Neural cell (in vitro differentiated cells): ENCODE measurements at regions not wholly inside any gene's neighbourhood (a gene's known extent, or its start where the extent isn't known, plus 50 kb on each side); places are given as distances from the start of the nearest gene placed in this dataset.

Experiments
- H2AFZ ChIP-seq: fragments of 200-600, 300-800 bp; sonication (generic), shearing (Covaris generic); 2 replicates; pipeline ENCODE4 v1.6.0; 2014; ENCODE audit warnings: low read depth, mild to moderate bottlenecking, antibody characterized with exemption, low read length, moderate library complexity
- H3F3A ChIP-seq: fragments of 200-600 bp; shearing (Covaris generic); 2 replicates; pipeline ENCODE4 v1.6.1; 2016; ENCODE audit warnings: mild to moderate bottlenecking, moderate library complexity, mixed read lengths, antibody characterized with exemption, low read length; ENCODE audit not compliant: insufficient read depth, poor library complexity, severe bottlenecking
- H3K27ac ChIP-seq: fragments of 200-600, 300-800 bp; sonication (generic), shearing (Covaris generic); 2 replicates; pipeline ENCODE4 v1.5.1; 2014; ENCODE audit warnings: mild to moderate bottlenecking, low read length, moderate library complexity
- H3K27me3 ChIP-seq: fragments of 300-800, 200-600 bp; sonication (generic), shearing (Covaris generic); 2 replicates; pipeline ENCODE4 v1.6.0; 2014; ENCODE audit warnings: mild to moderate bottlenecking, low read depth, low read length, moderate library complexity; ENCODE audit not compliant: insufficient read depth
- H3K36me3 ChIP-seq: fragments of 300-800, 200-600 bp; sonication (generic), shearing (Covaris generic); 2 replicates; pipeline ENCODE4 v1.5.1; 2014; ENCODE audit warnings: mild to moderate bottlenecking, antibody characterized with exemption, low read length, moderate library complexity; ENCODE audit not compliant: insufficient read depth
- H3K4me2 ChIP-seq: fragments of 300-800, 200-600 bp; sonication (generic), shearing (Covaris generic); 2 replicates; pipeline ENCODE4 v1.6.0; 2014; ENCODE audit warnings: mild to moderate bottlenecking, low read length
- H3K4me3 ChIP-seq: fragments of 300-800, 200-600 bp; sonication (generic), shearing (Covaris generic); 2 replicates; pipeline ENCODE4 v1.5.1; 2014; ENCODE audit warnings: mild to moderate bottlenecking, low read length, moderate library complexity
- H3K79me2 ChIP-seq: fragments of 200-600 bp; shearing (Covaris generic); replicated peaks from 2 replicates; pipeline ENCODE4 v1.6.0; 2014; ENCODE audit warnings: mild to moderate bottlenecking, low read length, moderate library complexity; ENCODE audit not compliant: insufficient read depth
- H3K9ac ChIP-seq: fragments of 300-800, 200-600 bp; sonication (generic), shearing (Covaris generic); 2 replicates; pipeline ENCODE4 v1.6.1; 2016; ENCODE audit warnings: mild to moderate bottlenecking, low read length, mixed read lengths
- H3K9me2 ChIP-seq: fragments of 200-600 bp; shearing (Covaris generic); 2 replicates; pipeline ENCODE4 v1.6.1; 2016; ENCODE audit warnings: mild to moderate bottlenecking, low read length, mixed read lengths; ENCODE audit not compliant: insufficient read depth
- H3K9me3 ChIP-seq: fragments of 200-600, 300-800 bp; sonication (generic), shearing (Covaris generic); 2 replicates; pipeline ENCODE4 v1.6.1; 2016; ENCODE audit warnings: mild to moderate bottlenecking, mixed run types, low read length, moderate library complexity, mixed read lengths
- H4K20me1 ChIP-seq: fragments of 200-600 bp; shearing (Covaris generic); 2 replicates; pipeline ENCODE4 v1.6.1; 2016; ENCODE audit warnings: mild to moderate bottlenecking, mixed run types; ENCODE audit not compliant: insufficient read depth
- EP300 ChIP-seq: fragments of 450-650 bp; conservative IDR thresholded peaks from 2 replicates; pipeline ENCODE4 v1.6.1; 2014; ENCODE audit warnings: antibody characterized with exemption, mild to moderate bottlenecking, moderate library complexity; ENCODE audit not compliant: poor library complexity, severe bottlenecking
- EZH2 ChIP-seq: fragments of 200-600, 300-800 bp; shearing (Covaris generic), sonication (generic); IDR thresholded peaks from 2 replicates; pipeline ENCODE4 v1.6.1; 2014; ENCODE audit warnings: antibody characterized with exemption, low read length, borderline replicate concordance, mild to moderate bottlenecking; ENCODE audit not compliant: insufficient read depth, poor library complexity, severe bottlenecking
- MXI1 ChIP-seq: fragments of 450-650 bp; conservative IDR thresholded peaks from 2 replicates; pipeline ENCODE4 v1.6.1; 2014; ENCODE audit warnings: antibody characterized with exemption, mild to moderate bottlenecking; ENCODE audit not compliant: poor library complexity, severe bottlenecking
- POLR2AphosphoS5 ChIP-seq: IDR thresholded peaks from 2 replicates; pipeline ENCODE4 v1.6.1; 2012
- RAD21 ChIP-seq: fragments of 450-650 bp; conservative IDR thresholded peaks from 2 replicates; pipeline ENCODE4 v1.6.1; 2014; ENCODE audit warnings: antibody characterized with exemption, mild to moderate bottlenecking, moderate library complexity
- SMC3 ChIP-seq: fragments of 450-650 bp; conservative IDR thresholded peaks from 2 replicates; pipeline ENCODE4 v1.6.1; 2014; ENCODE audit warnings: antibody characterized with exemption, mild to moderate bottlenecking, moderate library complexity; ENCODE audit not compliant: poor library complexity
- TAF1 ChIP-seq: IDR thresholded peaks from 2 replicates; pipeline ENCODE4 v1.6.1; 2012; ENCODE audit warnings: low read depth
- TF ChIP-seq, protein P1 (sequence below): IDR thresholded peaks from 2 replicates; pipeline ENCODE4 v1.6.1; 2012; ENCODE audit warnings: borderline replicate concordance
- TF ChIP-seq, protein P2 (sequence below): fragments of 450-650 bp; IDR thresholded peaks from 2 replicates; pipeline ENCODE4 v1.5.1; 2014; ENCODE audit warnings: antibody characterized with exemption, mild to moderate bottlenecking, moderate library complexity; ENCODE audit not compliant: poor library complexity, severe bottlenecking

DNA sequence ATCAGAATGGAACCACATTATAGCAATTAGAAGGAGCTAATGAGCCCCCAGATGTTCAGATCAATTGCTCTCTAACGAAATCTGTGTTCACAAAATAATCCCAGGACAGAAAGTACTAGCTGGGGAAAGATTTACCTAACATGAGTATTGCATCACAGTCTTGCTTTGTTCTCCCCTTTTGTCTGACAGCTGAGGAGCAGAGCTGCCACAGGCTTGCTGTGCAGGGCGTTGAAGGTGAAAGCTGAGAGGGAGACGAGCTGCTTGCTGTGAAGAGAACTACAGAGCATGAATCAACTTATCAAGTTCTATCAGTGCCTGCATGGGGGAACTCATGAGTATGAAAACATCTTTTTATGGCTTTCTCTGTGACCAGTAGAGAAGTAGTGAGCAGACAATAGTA lies 441.2 kb downstream of the CENPC start:
- Histone ChIP-seq H3K9ac (peak overlapping the region; percentile 54), H3K36me3 (no peaks in the 10 kb centered on the region), H3K9me3 (no peaks in the 10 kb centered on the region), H2AFZ (peak overlapping the region; percentile 24), H3K9me2 (no peaks in the 10 kb centered on the region), H3F3A (no peaks in the 10 kb centered on the region), H3K4me2 (peak overlapping the region; percentile 0), H3K79me2 (no peaks in the 10 kb centered on the region), H3K4me3 (peak overlapping the region; percentile 11), H3K27me3 (no peaks in the 10 kb centered on the region), H4K20me1 (no peaks in the 10 kb centered on the region), H3K27ac (peak overlapping the region; percentile 80)
- TF ChIP-seq EP300, result peak; percentile 86
- no peak for TF ChIP-seq MXI1
- peak; percentile 33 for TF ChIP-seq RAD21
- TF ChIP-seq, protein P1, sequence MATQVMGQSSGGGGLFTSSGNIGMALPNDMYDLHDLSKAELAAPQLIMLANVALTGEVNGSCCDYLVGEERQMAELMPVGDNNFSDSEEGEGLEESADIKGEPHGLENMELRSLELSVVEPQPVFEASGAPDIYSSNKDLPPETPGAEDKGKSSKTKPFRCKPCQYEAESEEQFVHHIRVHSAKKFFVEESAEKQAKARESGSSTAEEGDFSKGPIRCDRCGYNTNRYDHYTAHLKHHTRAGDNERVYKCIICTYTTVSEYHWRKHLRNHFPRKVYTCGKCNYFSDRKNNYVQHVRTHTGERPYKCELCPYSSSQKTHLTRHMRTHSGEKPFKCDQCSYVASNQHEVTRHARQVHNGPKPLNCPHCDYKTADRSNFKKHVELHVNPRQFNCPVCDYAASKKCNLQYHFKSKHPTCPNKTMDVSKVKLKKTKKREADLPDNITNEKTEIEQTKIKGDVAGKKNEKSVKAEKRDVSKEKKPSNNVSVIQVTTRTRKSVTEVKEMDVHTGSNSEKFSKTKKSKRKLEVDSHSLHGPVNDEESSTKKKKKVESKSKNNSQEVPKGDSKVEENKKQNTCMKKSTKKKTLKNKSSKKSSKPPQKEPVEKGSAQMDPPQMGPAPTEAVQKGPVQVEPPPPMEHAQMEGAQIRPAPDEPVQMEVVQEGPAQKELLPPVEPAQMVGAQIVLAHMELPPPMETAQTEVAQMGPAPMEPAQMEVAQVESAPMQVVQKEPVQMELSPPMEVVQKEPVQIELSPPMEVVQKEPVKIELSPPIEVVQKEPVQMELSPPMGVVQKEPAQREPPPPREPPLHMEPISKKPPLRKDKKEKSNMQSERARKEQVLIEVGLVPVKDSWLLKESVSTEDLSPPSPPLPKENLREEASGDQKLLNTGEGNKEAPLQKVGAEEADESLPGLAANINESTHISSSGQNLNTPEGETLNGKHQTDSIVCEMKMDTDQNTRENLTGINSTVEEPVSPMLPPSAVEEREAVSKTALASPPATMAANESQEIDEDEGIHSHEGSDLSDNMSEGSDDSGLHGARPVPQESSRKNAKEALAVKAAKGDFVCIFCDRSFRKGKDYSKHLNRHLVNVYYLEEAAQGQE, result peak; percentile 9
- TF ChIP-seq SMC3, result peak; percentile 42
- TF ChIP-seq POLR2AphosphoS5, result peak; percentile 65
- no peak for TF ChIP-seq EZH2
- TF ChIP-seq, protein P2, sequence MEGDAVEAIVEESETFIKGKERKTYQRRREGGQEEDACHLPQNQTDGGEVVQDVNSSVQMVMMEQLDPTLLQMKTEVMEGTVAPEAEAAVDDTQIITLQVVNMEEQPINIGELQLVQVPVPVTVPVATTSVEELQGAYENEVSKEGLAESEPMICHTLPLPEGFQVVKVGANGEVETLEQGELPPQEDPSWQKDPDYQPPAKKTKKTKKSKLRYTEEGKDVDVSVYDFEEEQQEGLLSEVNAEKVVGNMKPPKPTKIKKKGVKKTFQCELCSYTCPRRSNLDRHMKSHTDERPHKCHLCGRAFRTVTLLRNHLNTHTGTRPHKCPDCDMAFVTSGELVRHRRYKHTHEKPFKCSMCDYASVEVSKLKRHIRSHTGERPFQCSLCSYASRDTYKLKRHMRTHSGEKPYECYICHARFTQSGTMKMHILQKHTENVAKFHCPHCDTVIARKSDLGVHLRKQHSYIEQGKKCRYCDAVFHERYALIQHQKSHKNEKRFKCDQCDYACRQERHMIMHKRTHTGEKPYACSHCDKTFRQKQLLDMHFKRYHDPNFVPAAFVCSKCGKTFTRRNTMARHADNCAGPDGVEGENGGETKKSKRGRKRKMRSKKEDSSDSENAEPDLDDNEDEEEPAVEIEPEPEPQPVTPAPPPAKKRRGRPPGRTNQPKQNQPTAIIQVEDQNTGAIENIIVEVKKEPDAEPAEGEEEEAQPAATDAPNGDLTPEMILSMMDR, result peak; percentile 19

DNA sequence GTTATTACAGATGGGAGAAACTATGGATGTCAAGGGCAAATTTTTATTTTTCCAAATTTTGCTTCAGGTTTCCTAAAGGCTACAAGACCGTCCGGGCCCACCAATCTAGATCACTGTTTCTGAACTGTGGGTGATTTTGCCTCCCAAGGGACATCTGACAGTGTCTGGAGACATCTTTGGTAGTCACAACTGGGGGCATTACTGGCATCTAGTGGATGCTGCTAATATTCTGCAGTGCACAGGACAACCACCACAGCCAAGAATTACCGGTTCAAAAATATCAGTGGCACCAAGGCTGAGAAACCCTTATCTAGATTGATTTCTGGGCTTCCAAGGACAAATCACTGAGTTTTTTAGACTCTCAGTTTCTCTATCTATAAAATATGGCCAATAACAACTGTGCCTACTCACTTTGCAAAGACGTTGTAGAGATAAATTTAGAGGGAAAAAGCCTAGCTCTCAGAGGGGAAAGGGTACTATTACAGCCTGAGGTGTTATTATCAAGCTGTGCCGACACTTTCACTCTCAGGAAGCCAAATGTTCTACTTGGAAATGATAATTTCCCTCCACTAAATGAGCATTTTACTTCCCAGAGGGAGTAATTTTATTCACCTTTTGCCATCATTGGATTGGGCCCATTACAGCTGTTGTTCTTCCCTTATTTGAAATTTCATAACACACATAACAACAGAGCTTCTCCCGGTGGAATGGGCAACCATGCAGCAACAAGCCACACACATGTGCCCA lies 442.1 kb downstream of the CENPC start:
- peak overlapping the region; percentile 0 for H3K4me2 ChIP-seq
- H3K9me2 ChIP-seq, result no peaks in the 10 kb centered on the region
- no peaks in the 10 kb centered on the region for H3F3A ChIP-seq
- H3K27me3 ChIP-seq, result no peaks in the 10 kb centered on the region
- TF ChIP-seq TAF1 (no peak), POLR2AphosphoS5 (peak; percentile 71), EP300 (no peak), RAD21 (peak; percentile 58), EZH2 (no peak), SMC3 (peak; percentile 49), MXI1 (no peak)
- TF ChIP-seq, protein P2, result peak; percentile 50
- TF ChIP-seq, protein P1, result peak; percentile 78
- H3K79me2 ChIP-seq, result no peaks in the 10 kb centered on the region
- H3K4me3 ChIP-seq, result no peak overlapping the region
- no peak overlapping the region for H3K9ac ChIP-seq
- no peaks in the 10 kb centered on the region for H4K20me1 ChIP-seq
- peak overlapping the region; percentile 24 for H2AFZ ChIP-seq
- H3K27ac ChIP-seq, result peak overlapping the region; percentile 80
- no peaks in the 10 kb centered on the region for H3K9me3 ChIP-seq
- H3K36me3 ChIP-seq, result no peaks in the 10 kb centered on the region
